SK-N-MC (cell line): ENCODE measurements at regions not wholly inside any gene's neighbourhood (a gene's known extent, or its start where the extent isn't known, plus 50 kb on each side); places are given as distances from the start of the nearest gene placed in this dataset.

Experiments
- EZH2 ChIP-seq: fragments of 200-600 bp; sonication (generic); IDR thresholded peaks from one replicate; pipeline ENCODE4 v1.6.1; 2017; ENCODE audit warnings: antibody characterized with exemption
- FOXP2 ChIP-seq: optimal IDR thresholded peaks from 2 replicates; pipeline ENCODE3; 2011; ENCODE audit warnings: mild to moderate bottlenecking, moderate library complexity; ENCODE audit not compliant: insufficient read depth; ENCODE audit errors: extremely low read length, control extremely low read depth
- POLR2AphosphoS5 ChIP-seq: IDR thresholded peaks from 2 replicates; pipeline ENCODE4 v1.6.1; 2012; ENCODE audit warnings: mild to moderate bottlenecking, low read depth, low read length, borderline replicate concordance

GRCh38 chr15:62457100-62457499 lies 292.0 kb upstream of the C2CD4B start:
- TF ChIP-seq EZH2 (no peak), POLR2AphosphoS5 (no peak), FOXP2 (no peak)
